IPS-20b (cell line): ENCODE measurements at regions not wholly inside any gene's neighbourhood (a gene's known extent, or its start where the extent isn't known, plus 50 kb on each side); places are given as distances from the start of the nearest gene placed in this dataset.
"Not testable (repeated sequence)": the region's sequence is repeated elsewhere in the genome, so short reads cannot be mapped to it uniquely, and the experiment has no call there.

Experiments used
- H3K27ac ChIP-seq: one replicate; pipeline ENCODE4 v1.5.1; 2013; ENCODE audit warnings: low read length
- H3K27me3 ChIP-seq: 2 replicates; pipeline ENCODE4 v1.6.1; 2013; ENCODE audit warnings: mild to moderate bottlenecking, low read length, inconsistent platforms; ENCODE audit not compliant: insufficient read depth
- H3K36me3 ChIP-seq: 2 replicates; pipeline ENCODE4 v1.6.1; 2013; ENCODE audit warnings: low read depth, mild to moderate bottlenecking, inconsistent platforms, low read length, moderate library complexity; ENCODE audit not compliant: insufficient read depth
- H3K4me1 ChIP-seq: 2 replicates; pipeline ENCODE4 v1.6.1; 2013; ENCODE audit warnings: mild to moderate bottlenecking, control low read depth, inconsistent platforms, low read length, moderate library complexity; ENCODE audit not compliant: insufficient read depth
- H3K4me3 ChIP-seq: 2 replicates; pipeline ENCODE4 v1.5.1; 2013; ENCODE audit warnings: mild to moderate bottlenecking, low read length, inconsistent platforms
- H3K9ac ChIP-seq: 2 replicates; pipeline ENCODE4 v1.6.1; 2013; ENCODE audit warnings: low read depth, mild to moderate bottlenecking, inconsistent platforms, low read length, moderate library complexity
- H3K9me3 ChIP-seq: 2 replicates; pipeline ENCODE4 v1.6.1; 2013; ENCODE audit warnings: mild to moderate bottlenecking, low read depth, low read length, inconsistent platforms; ENCODE audit not compliant: insufficient read depth

- Histone ChIP-seq H3K4me1 (peaks cover 22% of the 10 kb centered on the region), H3K36me3 (no peaks in the 10 kb centered on the region), H3K9me3 (no peaks in the 10 kb centered on the region), H3K27ac (no peak overlapping the region), H3K4me3 (no peak overlapping the region), H3K9ac (no peak overlapping the region), H3K27me3 (peaks cover 4% of the 10 kb centered on the region; the same call in 1 of the 2 replicates)
Observed at GRCh38 chr10:35870665-35871310, 228.7 kb upstream of the FZD8 start.

- peak overlapping the region; percentile 50; the same call in 1 of the 2 replicates for H3K4me3 ChIP-seq
- H3K27ac ChIP-seq, H3K27me3 ChIP-seq, H3K4me1 ChIP-seq, H3K36me3 ChIP-seq, H3K9ac ChIP-seq, H3K9me3 ChIP-seq: not testable (repeated sequence)
Observed at GRCh38 chr10:35858676-35859283, 216.7 kb upstream of the FZD8 start.

GRCh38 chr10:35857860-35858259, 215.8 kb upstream of the FZD8 start:
- Histone ChIP-seq H3K4me1 (no peaks in the 10 kb centered on the region), H3K9ac (no peak overlapping the region)

GRCh38 chr10:35855155-35855947, 213.3 kb upstream of the FZD8 start:
- no peaks in the 10 kb centered on the region for H3K36me3 ChIP-seq
- no peak overlapping the region for H3K4me3 ChIP-seq
- H3K9me3 ChIP-seq: no peaks in the 10 kb centered on the region
- H3K27ac ChIP-seq: no peak overlapping the region
- no peaks in the 10 kb centered on the region for H3K27me3 ChIP-seq
- no peaks in the 10 kb centered on the region for H3K4me1 ChIP-seq
- H3K9ac ChIP-seq: no peak overlapping the region

More at GRCh38 chr10:35857860-35858259, 215.8 kb upstream of the FZD8 start:
- no peaks in the 10 kb centered on the region for H3K27me3 ChIP-seq
- no peaks in the 10 kb centered on the region for H3K36me3 ChIP-seq
- H3K4me3 ChIP-seq: no peak overlapping the region
- no peak overlapping the region for H3K27ac ChIP-seq
- no peaks in the 10 kb centered on the region for H3K9me3 ChIP-seq

- no peaks in the 10 kb centered on the region; the same call in 1 of the 2 replicates for H3K4me1 ChIP-seq
Observed at GRCh38 chr10:35854661-35855060, 212.6 kb upstream of the FZD8 start.

GRCh38 chr10:35852721-35853120, 210.6 kb upstream of the FZD8 start:
- Histone ChIP-seq H3K9ac (no peak overlapping the region), H3K27ac (no peak overlapping the region), H3K27me3 (no peaks in the 10 kb centered on the region), H3K4me1 (peaks cover 17% of the 10 kb centered on the region), H3K4me3 (no peak overlapping the region), H3K9me3 (no peaks in the 10 kb centered on the region), H3K36me3 (no peaks in the 10 kb centered on the region)

More at GRCh38 chr10:35854661-35855060, 212.6 kb upstream of the FZD8 start:
- no peak overlapping the region for H3K4me3 ChIP-seq
- H3K36me3 ChIP-seq: no peaks in the 10 kb centered on the region
- H3K27me3 ChIP-seq: no peaks in the 10 kb centered on the region
- no peak overlapping the region for H3K27ac ChIP-seq
- no peak overlapping the region for H3K9ac ChIP-seq
- no peaks in the 10 kb centered on the region for H3K9me3 ChIP-seq

- no peak overlapping the region for H3K9ac ChIP-seq
- H3K27me3 ChIP-seq: no peaks in the 10 kb centered on the region
- peak overlapping the region; percentile 34; the same call in 1 of the 2 replicates for H3K4me3 ChIP-seq
- H3K27ac ChIP-seq: no peak overlapping the region
- H3K36me3 ChIP-seq: no peaks in the 10 kb centered on the region
- no peaks in the 10 kb centered on the region for H3K9me3 ChIP-seq
- H3K4me1 ChIP-seq: peaks cover 22% of the 10 kb centered on the region
Observed at GRCh38 chr10:35848412-35848811, 206.3 kb upstream of the FZD8 start.

GRCh38 chr10:35844686-35845085, 202.6 kb upstream of the FZD8 start:
- Histone ChIP-seq H3K9me3 (peaks cover 10% of the 10 kb centered on the region; the same call in 1 of the 2 replicates), H3K4me3 (no peak overlapping the region), H3K27ac (no peak overlapping the region), H3K36me3 (no peaks in the 10 kb centered on the region), H3K4me1 (peaks cover 22% of the 10 kb centered on the region), H3K27me3 (no peaks in the 10 kb centered on the region), H3K9ac (no peak overlapping the region)

- Histone ChIP-seq H3K27me3 (no peaks in the 10 kb centered on the region), H3K9me3 (peaks cover 10% of the 10 kb centered on the region; the same call in 1 of the 2 replicates), H3K4me3 (no peak overlapping the region), H3K9ac (no peak overlapping the region), H3K4me1 (peaks cover 13% of the 10 kb centered on the region; the same call in 1 of the 2 replicates), H3K27ac (no peak overlapping the region), H3K36me3 (no peaks in the 10 kb centered on the region)
Observed at GRCh38 chr10:35843524-35844181, 201.6 kb upstream of the FZD8 start.

GRCh38 chr10:35838054-35838453, 196.0 kb upstream of the FZD8 start:
- Histone ChIP-seq H3K27ac (no peak overlapping the region), H3K4me3 (no peak overlapping the region), H3K27me3 (no peaks in the 10 kb centered on the region), H3K9me3 (peaks cover 10% of the 10 kb centered on the region; the same call in 1 of the 2 replicates), H3K9ac (no peak overlapping the region), H3K4me1 (no peaks in the 10 kb centered on the region; the same call in 1 of the 2 replicates), H3K36me3 (no peaks in the 10 kb centered on the region)

GRCh38 chr10:35835545-35835944, 193.4 kb upstream of the FZD8 start:
- Histone ChIP-seq H3K9ac (no peak overlapping the region), H3K4me1 (no peaks in the 10 kb centered on the region; the same call in 1 of the 2 replicates), H3K27me3 (no peaks in the 10 kb centered on the region), H3K36me3 (no peaks in the 10 kb centered on the region), H3K9me3 (peaks cover 5% of the 10 kb centered on the region; the same call in 1 of the 2 replicates), H3K27ac (no peak overlapping the region), H3K4me3 (no peak overlapping the region)
